GM12892 (cell line): ENCODE measurements at regions not wholly inside any gene's neighbourhood (a gene's known extent, or its start where the extent isn't known, plus 50 kb on each side); places are given as distances from the start of the nearest gene placed in this dataset.

Source experiments
- POLR2A ChIP-seq: IDR thresholded peaks from 2 replicates; pipeline ENCODE4 v1.6.1; 2011; ENCODE audit warnings: low read depth, low read length, control low read depth
- POLR2AphosphoS5 ChIP-seq: IDR thresholded peaks from 2 replicates; pipeline ENCODE4 v1.6.1; 2011; ENCODE audit warnings: low read depth, low read length, control low read depth

DNA sequence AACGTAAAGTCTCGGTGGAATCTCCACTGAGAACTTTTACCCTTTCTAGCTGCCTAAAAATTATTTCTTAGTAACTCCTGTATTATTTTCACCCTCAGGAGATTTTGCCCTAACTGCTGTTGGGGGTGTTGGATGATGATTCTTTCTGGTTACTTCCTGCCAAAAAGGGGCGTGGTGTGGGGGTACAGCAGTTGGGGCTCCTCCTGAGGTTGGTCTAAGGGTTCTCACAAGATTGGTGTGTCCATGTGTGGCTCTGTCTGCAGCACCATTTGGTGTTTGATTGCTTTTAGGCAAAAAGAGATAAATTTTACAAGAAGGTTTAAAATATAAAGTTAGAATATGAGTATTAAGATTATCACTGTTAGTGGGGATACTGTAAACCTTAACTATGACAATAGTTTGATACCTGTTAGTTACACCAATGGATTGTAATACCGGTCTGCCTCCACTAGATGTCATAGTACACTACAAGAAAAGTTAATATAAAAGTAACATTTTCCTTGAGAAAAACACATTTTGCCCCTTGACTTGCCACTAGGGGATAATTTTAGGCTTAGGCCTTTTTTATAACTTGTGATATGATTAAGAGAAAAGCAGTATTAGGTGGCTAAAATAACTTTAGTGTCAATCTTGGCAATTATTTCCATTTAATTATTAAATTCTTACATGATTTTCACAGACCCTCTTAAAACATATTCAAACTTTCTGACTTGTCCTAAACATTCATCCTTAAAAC lies 928.7 kb downstream of the IPMK start:
- TF ChIP-seq POLR2A (no peak), POLR2AphosphoS5 (no peak)
